HepG2 (cell line): ENCODE measurements at regions not wholly inside any gene's neighbourhood (a gene's known extent, or its start where the extent isn't known, plus 50 kb on each side); places are given as distances from the start of the nearest gene placed in this dataset.

Source experiments
- ATAC-seq: fragments of 200-7000 bp; cut with Tn5 transposase; 3 replicates; pipeline ENCODE4 v1.9.1; 2020; ENCODE audit warnings: mild to moderate bottlenecking, moderate library complexity
- BruUV-seq: library from RNA; stranded (reverse); fragments of 400-500 nt; replicated peaks from 2 replicates; lab custom pipeline; 2021; lab: Mats Ljungman, UMichigan
- CTCF ChIA-PET: fragments of 300-600 bp; formaldehyde crosslinking; extraction: SDS; loops from one replicate; lab custom pipeline; 2021; ENCODE audit warnings: low total read pairs, inconsistent platforms, low intra/inter-chr PET ratio; lab: Yijun Ruan, JAX
- POLR2A ChIA-PET: fragments of 350-600 bp; sonication (Branson Sonifier 250); formaldehyde crosslinking; loops from one replicate; lab custom pipeline; 2020; ENCODE audit warnings: antibody characterized with exemption, inconsistent platforms; lab: Yijun Ruan, JAX
- DNase-seq: peaks from one replicate; pipeline ENCODE4 v3.0.0-alpha.2; 2015; ENCODE audit warnings: low spot score
- FAIRE-seq: peaks from 3 replicates; lab custom pipeline; 2011; peaks lifted over from hg19 to GRCh38; lab: Jason Lieb, UNC
- H2AFZ ChIP-seq: one replicate; pipeline ENCODE4 v1.6.1; 2011; ENCODE audit warnings: low read length, inconsistent platforms
- H3K27ac ChIP-seq: fragments of 300-600 bp; 3 replicates; pipeline ENCODE4 v1.8.0; 2011; ENCODE audit warnings: mixed run types, mild to moderate bottlenecking, mixed read lengths, low read length, inconsistent platforms; ENCODE audit not compliant: insufficient read depth; ENCODE audit errors: extremely low read length
- H3K27me3 ChIP-seq, 2 experiments: fragments of 200-600 bp in 1 of 2; 2 replicates in 1 of 2; 3 replicates in 1 of 2; pipeline versions ENCODE4 v1.6.0 to v1.8.0; 2011; ENCODE audit warnings: low read length in 2 of 2, mild to moderate bottlenecking in 2 of 2, moderate library complexity in 2 of 2, inconsistent platforms in 1 of 2; ENCODE audit not compliant: insufficient read depth in 2 of 2, control insufficient read depth in 1 of 2
- H3K36me3 ChIP-seq, 2 experiments: fragments of 200-600 bp in 1 of 2; replicated peaks in 1 of 2; 2 replicates in 1 of 2; 3 replicates in 1 of 2; pipeline versions ENCODE4 v1.5.1 to v1.8.0; 2011; ENCODE audit warnings: low read length in 2 of 2, inconsistent platforms in 1 of 2; ENCODE audit not compliant: insufficient read depth in 2 of 2, control insufficient read depth in 1 of 2
- H3K4me1 ChIP-seq: 2 replicates; pipeline ENCODE4 v1.5.1; 2012; ENCODE audit warnings: low read length, inconsistent platforms; ENCODE audit not compliant: insufficient read depth
- H3K4me2 ChIP-seq: 2 replicates; pipeline ENCODE4 v1.6.0; 2011; ENCODE audit warnings: low read depth, low read length, inconsistent platforms
- H3K4me3 ChIP-seq, 3 experiments: fragments of 200-600 bp in 1 of 3; sonication (generic), shearing (Covaris generic) in 1 of 3; replicated peaks in 1 of 3; 2 replicates each; pipeline ENCODE4 v1.5.1; 2011 to 2016; ENCODE audit warnings: low read length in 3 of 3, inconsistent platforms in 2 of 3, low read depth in 2 of 3, mild to moderate bottlenecking in 2 of 3, control low read depth in 1 of 3, mixed read lengths in 1 of 3; ENCODE audit not compliant: insufficient read depth in 1 of 3
- H3K79me2 ChIP-seq: one replicate; pipeline ENCODE4 v1.6.1; 2011; ENCODE audit warnings: low read length, inconsistent platforms; ENCODE audit not compliant: insufficient read depth
- H3K9ac ChIP-seq: 2 replicates; pipeline ENCODE4 v1.6.0; 2011; ENCODE audit warnings: mild to moderate bottlenecking, low read depth, low read length, inconsistent platforms; ENCODE audit not compliant: insufficient read depth
- H3K9me3 ChIP-seq: 2 replicates; pipeline ENCODE4 v1.5.1; 2012; ENCODE audit warnings: mild to moderate bottlenecking, low read length
- H4K20me1 ChIP-seq: 2 replicates; pipeline ENCODE4 v1.6.0; 2011; ENCODE audit warnings: inconsistent platforms, mild to moderate bottlenecking, low read length, moderate library complexity; ENCODE audit not compliant: insufficient read depth
- MAFK ChIP-seq, 2 experiments: IDR thresholded peaks in 1 of 2; conservative IDR thresholded peaks in 1 of 2; 2 replicates each; pipeline ENCODE4 v1.6.1; 2011; ENCODE audit warnings: improper control_type of control experiment in 2 of 2, low read length in 2 of 2
- MXI1 ChIP-seq: IDR thresholded peaks from 3 replicates; pipeline ENCODE4 v1.6.1; 2012; ENCODE audit warnings: low read depth, low read length, inconsistent platforms, borderline replicate concordance
- PRDM10 ChIP-seq: sonication (generic); formaldehyde crosslinking; IDR thresholded peaks from 2 replicates; pipeline ENCODE4 v1.4.0; 2020; ENCODE audit warnings: low read depth, missing genetic modification reagents
- PRDM4 ChIP-seq: sonication (generic); formaldehyde crosslinking; IDR thresholded peaks from 2 replicates; pipeline ENCODE4 v1.9.0; 2021; ENCODE audit warnings: missing genetic modification reagents, borderline replicate concordance
- RCOR2 ChIP-seq: IDR thresholded peaks from 2 replicates; pipeline ENCODE4 v1.6.1; 2016; ENCODE audit warnings: missing biosample characterization, missing genetic modification reagents
- REST ChIP-seq, 2 experiments: IDR thresholded peaks; 2 replicates each; pipeline ENCODE4 v1.6.1; 2011 to 2012; ENCODE audit warnings: low read length in 2 of 2, borderline replicate concordance in 1 of 2, low read depth in 1 of 2, mild to moderate bottlenecking in 1 of 2, moderate library complexity in 1 of 2
- SMYD3 ChIP-seq: sonication (generic); formaldehyde crosslinking; IDR thresholded peaks from 2 replicates; pipeline ENCODE4 v1.8.1; 2023; ENCODE audit warnings: mild to moderate bottlenecking, missing genetic modification reagents
- ZNF431 ChIP-seq: sonication (generic); formaldehyde crosslinking; IDR thresholded peaks from 2 replicates; pipeline ENCODE4 v1.9.0; 2022; ENCODE audit warnings: missing genetic modification reagents, low read depth, mild to moderate bottlenecking, borderline replicate concordance
- ZNF691 ChIP-seq: sonication (generic); formaldehyde crosslinking; IDR thresholded peaks from 2 replicates; pipeline ENCODE4 v1.4.0; 2020; ENCODE audit warnings: missing genetic modification reagents, low read depth, mild to moderate bottlenecking, borderline replicate concordance
- WGBS: methylation state at CpG from one replicate; pipeline ENCODE4 v1.1.6; 2017; ENCODE audit warnings: low lambda C conversion rate; 5-methylcytosine and 5-hydroxymethylcytosine counted together
- in situ Hi-C: cut with HindIII; loops from 2 replicates; pipeline ENCODE4 v1.10.0; 2017; ENCODE audit warnings: low pct_unique_long_range_greater_than_20kb; ENCODE audit not compliant: extremely low pct_ligation_motif_present
- intact Hi-C: fragments of 100-400 bp; cut with micrococcal nuclease; formaldehyde crosslinking; loops from one replicate; pipeline ENCODE4 v1.10.0; 2022; ENCODE audit not compliant: unreplicated experiment

GRCh38 chr9:81815781-81816180, 112.4 kb upstream of the SPATA31D4 start (continued):
- no peak for TF ChIP-seq PRDM10 (CRISPR knock-in tag)
- TF ChIP-seq REST (IDR thresholded peaks at IDR 0.05; ENCODE audit: borderline replicate concordance in 1 of 2, low read depth in 1 of 2, low read length in 2 of 2), result no peak
- no peak for TF ChIP-seq SMYD3 (CRISPR knock-in tag)
- no peak for TF ChIP-seq ZNF431 (CRISPR knock-in tag)

- Histone ChIP-seq H3K4me3 (no peak overlapping the region), H3K27ac (no peak overlapping the region), H3K4me2 (no peak overlapping the region), H3K9ac (no peak overlapping the region), H3K79me2 (no peaks in the 10 kb centered on the region), H4K20me1 (no peaks in the 10 kb centered on the region), H3K36me3 (no peaks in the 10 kb centered on the region), H3K4me1 (peaks cover 54% of the 10 kb centered on the region), H3K27me3 (peaks cover 2 to 19% of the 10 kb centered on the region in 2 experiments; a peak in 2 of 5 replicates), H2AFZ (no peak overlapping the region), H3K9me3 (no peaks in the 10 kb centered on the region)
- ChIA-PET POLR2A (no interaction called here), CTCF (no interaction called here)
- ATAC-seq (no peak), DNase-seq (no peak), FAIRE-seq (no peak)
- no peak for TF ChIP-seq MAFK (conservative IDR thresholded peaks at IDR 0.05 in 1 of 2, IDR thresholded peaks at IDR 0.05 in 1 of 2; ENCODE audit: low read length in 2 of 2)
- no peak for TF ChIP-seq MXI1
- TF ChIP-seq RCOR2 (CRISPR knock-in tag), result no peak
- no peak for TF ChIP-seq PRDM4
- no peak for TF ChIP-seq ZNF691 (CRISPR knock-in tag)
- intact Hi-C loops (no loop called here), in situ Hi-C loops (no loop called here)
- 40% methylated on average over 7 of the region's 7 CpGs for WGBS
- BruUV-seq, result no TSS peak
Observed at GRCh38 chr9:81819155-81819554, 109.1 kb upstream of the SPATA31D4 start.
